Ovary (tissue), 7 donors: ENCODE measurements at regions not wholly inside any gene's neighbourhood (a gene's known extent, or its start where the extent isn't known, plus 50 kb on each side); places are given as distances from the start of the nearest gene placed in this dataset.
"Not testable (repeated sequence)": the region's sequence is repeated elsewhere in the genome, so short reads cannot be mapped to it uniquely, and the experiment has no call there.

Source experiments
- DNase-seq, 5 donors: peaks; one replicate each; pipeline ENCODE4 v3.0.0-alpha.2; 2019 to 2020
- H3K27ac ChIP-seq, 2 donors: fragments of 200-600 bp; one replicate each; pipeline versions ENCODE4 v1.5.1 to v1.8.0; 2019 to 2022
- H3K27me3 ChIP-seq: fragments of 200-600 bp; one replicate; pipeline ENCODE4 v1.8.0; 2022
- H3K36me3 ChIP-seq: fragments of 200-600 bp; sonication (generic); one replicate; pipeline ENCODE4 v1.5.1; 2019
- H3K4me1 ChIP-seq: one replicate; pipeline ENCODE4 v1.8.1; 2013; ENCODE audit warnings: mild to moderate bottlenecking, moderate library complexity; ENCODE audit not compliant: insufficient read depth
- H3K4me3 ChIP-seq: fragments of 200-600 bp; sonication (generic); one replicate; pipeline ENCODE4 v1.5.1; 2017
- H3K9me3 ChIP-seq, 2 donors: fragments of 200-600 bp in 1 of 2; sonication (generic) in 1 of 2; one replicate each; pipeline versions ENCODE4 v1.5.1 to v1.8.1; 2013 to 2019; ENCODE audit warnings: mild to moderate bottlenecking in 1 of 2, moderate library complexity in 1 of 2
- EP300 ChIP-seq: sonication (generic); formaldehyde crosslinking; IDR thresholded peaks from one replicate; pipeline ENCODE4 v1.6.1; 2017; ENCODE audit warnings: antibody characterized with exemption
- POLR2A ChIP-seq: fragments of 450-650 bp; IDR thresholded peaks from one replicate; pipeline ENCODE4 v1.6.1; 2017; ENCODE audit warnings: antibody characterized with exemption, mild to moderate bottlenecking, moderate library complexity
- WGBS, 3 donors: extraction: QIAGEN DNeasy Blood & Tissue Kit in 1 of 3; methylation state at CpG; one replicate each; pipeline versions ENCODE4 v1.1.5 to v1.1.7; 2013 to 2017; 5-methylcytosine and 5-hydroxymethylcytosine counted together
- intact Hi-C, 4 donors: fragments of 100-400 bp; cut with DNase I; formaldehyde crosslinking; loops; one replicate each; pipeline versions ENCODE4 v1.11.0 to v1.15.1; 2022 to 2023
- TF ChIP-seq, protein P1 (sequence below), 3 donors: fragments of 450-650 bp in 2 of 3; fragments of 200-600 bp in 1 of 3; IDR thresholded peaks; one replicate each; pipeline versions ENCODE4 v1.5.1 to v1.8.0; 2016 to 2022; ENCODE audit warnings: antibody characterized with exemption in 3 of 3, mild to moderate bottlenecking in 1 of 3
- donor health status: DM: no; HTN: no; CAD: no; lungs with moderate emphysema.
- donor health status: DM: no; HTN: no; CAD: no.
- donor health status: Bipolar disorder and iron deficiency.
- donor health status: DM: no; HTN: no; CAD: no.
- donor health status: DM: yes; HTN: yes; CAD: no.

- no peak for DNase-seq
- no peak for TF ChIP-seq EP300
- TF ChIP-seq, protein P1, sequence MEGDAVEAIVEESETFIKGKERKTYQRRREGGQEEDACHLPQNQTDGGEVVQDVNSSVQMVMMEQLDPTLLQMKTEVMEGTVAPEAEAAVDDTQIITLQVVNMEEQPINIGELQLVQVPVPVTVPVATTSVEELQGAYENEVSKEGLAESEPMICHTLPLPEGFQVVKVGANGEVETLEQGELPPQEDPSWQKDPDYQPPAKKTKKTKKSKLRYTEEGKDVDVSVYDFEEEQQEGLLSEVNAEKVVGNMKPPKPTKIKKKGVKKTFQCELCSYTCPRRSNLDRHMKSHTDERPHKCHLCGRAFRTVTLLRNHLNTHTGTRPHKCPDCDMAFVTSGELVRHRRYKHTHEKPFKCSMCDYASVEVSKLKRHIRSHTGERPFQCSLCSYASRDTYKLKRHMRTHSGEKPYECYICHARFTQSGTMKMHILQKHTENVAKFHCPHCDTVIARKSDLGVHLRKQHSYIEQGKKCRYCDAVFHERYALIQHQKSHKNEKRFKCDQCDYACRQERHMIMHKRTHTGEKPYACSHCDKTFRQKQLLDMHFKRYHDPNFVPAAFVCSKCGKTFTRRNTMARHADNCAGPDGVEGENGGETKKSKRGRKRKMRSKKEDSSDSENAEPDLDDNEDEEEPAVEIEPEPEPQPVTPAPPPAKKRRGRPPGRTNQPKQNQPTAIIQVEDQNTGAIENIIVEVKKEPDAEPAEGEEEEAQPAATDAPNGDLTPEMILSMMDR (IDR thresholded peaks at IDR 0.05), result no peak
- TF ChIP-seq POLR2A, result no peak
- WGBS, 3 donors, result 70 to 74% (median 73%) methylated on average over 7 of the region's 7 CpGs
These were observed 659.7 kb upstream of the TMEM132C start for GRCh38 chr12:127607146-127607725.

GRCh38 chr12:127608359-127608758, 658.6 kb upstream of the TMEM132C start:
- H3K27me3 ChIP-seq, H3K27ac ChIP-seq, DNase-seq, H3K9me3 ChIP-seq, H3K4me1 ChIP-seq, intact Hi-C loops, H3K4me3 ChIP-seq, H3K36me3 ChIP-seq: not testable (repeated sequence)
- 88 to 91% (median 91%) methylated on average over 7 of the region's 7 CpGs for WGBS, 3 donors

More at GRCh38 chr12:127607146-127607725, 659.7 kb upstream of the TMEM132C start:
- Histone ChIP-seq H3K27me3 (no peaks in the 10 kb centered on the region), H3K4me1 (no peaks in the 10 kb centered on the region), H3K27ac (no peak overlapping the region), H3K9me3 (no peaks in the 10 kb centered on the region), H3K4me3 (no peak overlapping the region), H3K36me3 (no peaks in the 10 kb centered on the region)
- intact Hi-C loops, result no loop called here

DNA sequence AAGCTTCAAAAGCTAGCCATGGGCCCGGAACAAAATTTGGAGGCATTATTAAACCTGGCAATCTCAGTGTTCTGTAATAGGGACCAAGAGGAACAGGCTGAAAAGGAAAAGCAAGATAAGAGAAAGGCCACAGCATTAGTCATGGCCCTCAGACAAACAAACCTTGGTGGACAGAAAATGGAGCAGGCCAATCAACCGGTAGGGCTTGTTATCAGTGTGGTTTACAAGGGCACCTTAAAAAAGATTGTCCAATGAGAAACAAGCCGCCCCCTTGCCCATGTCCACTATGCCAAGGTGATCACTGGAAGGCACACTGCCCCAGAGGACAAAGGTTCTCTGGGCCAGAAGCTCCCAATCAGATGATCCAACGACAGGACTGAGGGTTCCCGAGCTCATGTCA, 653.9 kb upstream of the TMEM132C start:
- TF ChIP-seq, protein P1 (IDR thresholded peaks at IDR 0.05), result no peak
- TF ChIP-seq EP300 (no peak), POLR2A (no peak)
- Histone ChIP-seq H3K27ac (no peak overlapping the region), H3K27me3 (no peaks in the 10 kb centered on the region), H3K4me3 (no peak overlapping the region), H3K4me1 (no peaks in the 10 kb centered on the region), H3K9me3 (no peaks in the 10 kb centered on the region), H3K36me3 (no peaks in the 10 kb centered on the region)
- WGBS, 3 donors, result 71 to 78% (median 73%) methylated on average over 5 of the region's 5 CpGs
- intact Hi-C loops, result no loop called here
- DNase-seq, result no peak

GRCh38 chr12:127619869-127620734, 646.9 kb upstream of the TMEM132C start:
- intact Hi-C loops, result no loop called here
- Histone ChIP-seq H3K4me3 (no peak overlapping the region), H3K4me1 (no peaks in the 10 kb centered on the region), H3K27ac (no peak overlapping the region), H3K36me3 (no peaks in the 10 kb centered on the region), H3K27me3 (no peaks in the 10 kb centered on the region), H3K9me3 (no peaks in the 10 kb centered on the region)
- DNase-seq, result no peak
- TF ChIP-seq, protein P1 (IDR thresholded peaks at IDR 0.05), result no peak
- TF ChIP-seq POLR2A, result no peak
- no peak for TF ChIP-seq EP300
- 75 to 76% (median 75%) methylated on average over 10 of the region's 10 CpGs for WGBS, 3 donors

GRCh38 chr12:127620735-127621355, 646.1 kb upstream of the TMEM132C start:
- 60 to 72% (median 66%) methylated on average over 2 of the region's 2 CpGs for WGBS, 3 donors
- no peak overlapping the region for H3K4me3 ChIP-seq
- H3K27me3 ChIP-seq, result no peaks in the 10 kb centered on the region
- H3K9me3 ChIP-seq, result no peaks in the 10 kb centered on the region
- H3K4me1 ChIP-seq, result no peaks in the 10 kb centered on the region
- DNase-seq, result no peak
- TF ChIP-seq EP300 (no peak), POLR2A (no peak)
- TF ChIP-seq, protein P1 (IDR thresholded peaks at IDR 0.05), result no peak
- intact Hi-C loops, result no loop called here
- H3K36me3 ChIP-seq, result no peaks in the 10 kb centered on the region
- H3K27ac ChIP-seq, result no peak overlapping the region
